Stimulated activated CD8-positive, alpha-beta memory T cell treated with anti-CD3 and anti-CD28 coated beads, Interleukin-15, amount 100 ng/mL, for 48 hours (primary cell): ENCODE measurements at regions not wholly inside any gene's neighbourhood (a gene's known extent, or its start where the extent isn't known, plus 50 kb on each side); places are given as distances from the start of the nearest gene placed in this dataset.
"Not testable (repeated sequence)": the region's sequence is repeated elsewhere in the genome, so short reads cannot be mapped to it uniquely, and the experiment has no call there.

ENCODE experiments used
- DNase-seq, 2 donors: peaks; one replicate each; pipeline ENCODE4 v3.0.0-alpha.2; 2020; ENCODE audit warnings: low read depth in 2 of 2

- not testable (repeated sequence) for DNase-seq
Observed at GRCh38 chr7:75201606-75202079, 109.3 kb downstream of the GTF2IRD2B start.

DNA sequence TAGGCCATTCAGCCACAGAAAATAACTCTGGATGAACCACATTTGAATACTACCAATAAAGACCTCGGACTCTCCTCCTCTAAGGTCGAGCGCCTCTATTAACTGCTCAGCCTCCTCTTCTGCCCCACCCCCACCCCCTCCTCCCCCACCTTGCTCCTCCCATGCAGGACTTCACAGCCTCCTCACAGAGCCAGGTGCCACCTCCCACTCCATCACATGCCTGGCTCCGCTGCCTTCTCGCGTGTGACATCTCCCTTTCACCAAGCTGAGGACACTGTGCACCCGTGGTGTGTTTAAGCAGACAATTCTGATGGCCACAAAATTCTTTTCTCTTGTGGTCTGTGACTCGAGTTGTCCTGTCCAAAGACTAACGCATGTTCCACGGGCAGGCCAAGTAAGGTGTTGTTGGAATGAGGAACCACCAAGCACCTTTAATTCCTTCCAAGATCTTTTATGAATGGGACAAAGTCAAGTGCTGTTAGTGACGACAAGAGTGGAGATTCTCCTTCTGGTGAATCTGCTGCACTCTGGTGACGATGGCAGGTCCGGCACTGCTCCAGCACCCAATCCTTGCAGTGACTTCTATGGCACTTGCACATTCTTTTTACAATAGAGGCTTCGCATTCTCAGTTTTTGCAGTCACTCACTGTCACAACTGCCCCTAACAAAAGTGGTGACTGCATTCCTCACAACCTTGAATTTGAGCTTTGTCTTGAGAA is 113.1 kb downstream of the GTF2IRD2B start:
- DNase-seq = not testable (repeated sequence)

DNA sequence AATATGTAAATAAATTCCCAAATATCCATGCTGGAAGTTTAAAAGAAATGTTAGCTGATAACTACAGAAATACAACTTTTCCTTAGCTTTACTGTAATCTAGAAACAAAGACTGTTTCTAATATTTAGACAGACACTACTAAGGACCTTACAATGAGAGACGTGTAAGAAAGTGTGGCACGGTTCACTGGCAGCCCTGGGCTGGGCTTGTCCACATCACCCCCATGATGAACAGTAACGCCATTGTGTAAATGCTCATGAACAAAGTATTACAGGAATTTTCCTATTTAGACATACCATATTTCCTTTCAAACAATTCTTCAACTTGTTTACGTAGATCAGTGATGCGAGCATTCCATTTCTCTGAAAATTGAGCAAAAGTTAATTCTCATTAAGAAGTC is 123.1 kb downstream of the GTF2IRD2B start:
- DNase-seq = not testable (repeated sequence)

GRCh38 chr7:75216963-75217362 is 124.6 kb downstream of the GTF2IRD2B start:
- not testable (repeated sequence) for DNase-seq

DNA sequence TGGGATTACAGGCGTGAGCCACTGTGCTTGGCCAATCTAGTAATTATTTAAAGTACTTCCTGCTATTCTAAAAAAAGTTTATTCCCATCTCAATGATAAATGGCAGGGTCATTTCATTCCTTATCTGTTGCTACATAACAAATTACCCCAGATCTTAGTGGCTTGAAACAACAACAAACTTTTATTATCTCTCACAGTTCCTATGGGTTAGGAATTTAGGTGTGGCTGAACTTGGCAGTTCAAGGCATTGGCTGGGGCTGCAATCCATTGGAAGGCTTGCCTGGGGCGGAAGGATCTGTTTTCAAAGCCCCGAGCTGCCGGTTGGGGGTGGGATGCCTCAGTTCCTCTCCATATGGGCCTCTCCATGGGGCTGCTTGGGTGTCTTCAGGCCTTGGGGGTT is 133.7 kb downstream of the GTF2IRD2B start:
- DNase-seq = not testable (repeated sequence)

- not testable (repeated sequence) for DNase-seq
Observed at GRCh38 chr7:75229558-75229957, 137.2 kb downstream of the GTF2IRD2B start.

GRCh38 chr7:75230558-75230957 is 138.2 kb downstream of the GTF2IRD2B start:
- not testable (repeated sequence) for DNase-seq

GRCh38 chr7:75235092-75235826 is 142.9 kb downstream of the GTF2IRD2B start:
- DNase-seq = not testable (repeated sequence)

DNA sequence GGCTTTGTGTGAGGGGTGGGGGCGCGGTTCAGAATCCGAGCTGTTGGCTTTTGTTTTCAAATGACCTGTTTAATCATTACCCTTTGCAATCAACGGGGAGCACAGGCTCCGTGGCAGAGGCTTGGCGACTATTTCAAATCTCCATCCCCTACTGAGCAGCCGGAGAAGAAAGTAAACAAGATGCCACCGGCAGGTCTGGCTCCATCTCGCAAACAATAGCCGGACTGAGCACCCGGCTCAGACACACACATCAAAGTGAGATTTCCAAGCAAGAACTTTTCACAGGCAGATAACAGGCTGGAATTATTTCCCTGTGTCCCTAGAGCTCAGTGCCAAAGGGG is 143.4 kb downstream of the GTF2IRD2B start:
- DNase-seq = not testable (repeated sequence)

- DNase-seq = peak; percentile 45 to 46
Observed at GRCh38 chr7:75237255-75238187, 145.1 kb downstream of the GTF2IRD2B start.

DNA sequence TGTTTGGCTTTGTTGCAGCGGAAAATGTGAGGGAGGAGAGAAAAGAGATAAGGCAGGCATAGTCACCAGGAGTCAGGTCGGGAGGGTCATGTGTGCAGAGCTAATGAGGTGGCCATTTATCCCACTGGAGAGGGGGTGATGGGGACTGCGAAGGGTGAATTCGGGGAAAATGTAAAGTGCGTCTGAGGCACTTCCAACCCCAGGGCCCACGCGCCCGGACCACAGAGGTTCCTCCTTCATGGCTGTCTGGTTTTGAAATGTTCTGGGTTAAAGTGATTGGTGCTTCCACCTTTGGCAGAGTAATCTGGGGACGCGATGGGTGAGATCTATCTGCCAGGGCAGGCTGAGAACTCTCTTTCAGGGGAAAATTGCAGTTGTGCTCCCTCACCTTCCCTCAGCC is 145.9 kb downstream of the GTF2IRD2B start:
- not testable (repeated sequence) for DNase-seq

DNA sequence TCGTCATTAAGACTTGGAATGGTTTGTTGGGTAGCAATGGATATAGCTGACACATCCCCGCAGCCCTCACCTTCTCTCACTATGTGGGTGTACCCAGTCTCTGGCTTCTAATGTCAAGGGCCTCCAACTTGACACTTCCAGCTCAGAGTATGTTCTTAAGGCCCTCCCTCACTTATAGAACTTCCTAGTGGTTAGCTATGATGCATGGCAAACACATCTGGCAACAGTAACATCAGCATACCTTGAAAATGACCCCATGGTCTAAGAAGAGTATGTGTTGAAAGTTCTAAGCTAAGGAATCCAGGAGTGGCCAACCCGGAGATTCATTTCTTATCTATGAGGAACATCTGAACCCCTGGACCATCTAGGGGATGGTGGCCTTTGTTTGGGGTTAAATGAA is 151.2 kb downstream of the GTF2IRD2B start:
- not testable (repeated sequence) for DNase-seq

GRCh38 chr7:75248216-75248615 is 147.2 kb upstream of the TRIM73 start:
- not testable (repeated sequence) for DNase-seq

- DNase-seq = not testable (repeated sequence)
Observed at GRCh38 chr7:75254238-75254637, 141.2 kb upstream of the TRIM73 start.

DNA sequence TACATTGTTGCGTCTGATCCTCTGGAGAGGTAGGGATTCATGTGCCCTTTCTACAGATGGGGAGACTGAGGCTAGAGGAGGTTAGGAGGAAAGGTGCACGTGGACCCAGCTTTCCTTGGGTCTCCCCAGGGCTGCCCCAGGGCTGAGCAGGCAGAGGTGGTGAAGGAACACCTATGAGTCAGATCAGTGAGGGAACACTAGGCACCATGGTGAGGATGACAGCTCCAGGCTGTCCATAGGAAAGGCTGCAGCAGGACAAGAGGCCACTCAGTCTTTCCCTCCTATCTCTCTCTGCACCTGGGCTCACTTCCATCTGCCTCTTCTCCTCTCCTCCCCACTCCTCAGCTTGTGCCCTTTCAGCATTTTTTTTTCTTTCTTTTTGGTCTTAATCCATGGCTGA is 138.0 kb upstream of the TRIM73 start:
- not testable (repeated sequence) for DNase-seq

GRCh38 chr7:75259454-75260003 is 135.9 kb upstream of the TRIM73 start:
- not testable (repeated sequence) for DNase-seq

GRCh38 chr7:75261660-75262059 is 133.8 kb upstream of the TRIM73 start:
- not testable (repeated sequence) for DNase-seq

GRCh38 chr7:75268158-75268557 is 127.3 kb upstream of the TRIM73 start:
- DNase-seq = not testable (repeated sequence)

GRCh38 chr7:75269159-75269558 is 126.3 kb upstream of the TRIM73 start:
- not testable (repeated sequence) for DNase-seq

- not testable (repeated sequence) for DNase-seq
Observed at GRCh38 chr7:75274114-75274513, 121.3 kb upstream of the TRIM73 start.
